ENCODE measurements at regions not wholly inside any gene's neighbourhood (a gene's known extent, or its start where the extent isn't known, plus 50 kb on each side); places are given as distances from the start of the nearest gene placed in this dataset.

DNA sequence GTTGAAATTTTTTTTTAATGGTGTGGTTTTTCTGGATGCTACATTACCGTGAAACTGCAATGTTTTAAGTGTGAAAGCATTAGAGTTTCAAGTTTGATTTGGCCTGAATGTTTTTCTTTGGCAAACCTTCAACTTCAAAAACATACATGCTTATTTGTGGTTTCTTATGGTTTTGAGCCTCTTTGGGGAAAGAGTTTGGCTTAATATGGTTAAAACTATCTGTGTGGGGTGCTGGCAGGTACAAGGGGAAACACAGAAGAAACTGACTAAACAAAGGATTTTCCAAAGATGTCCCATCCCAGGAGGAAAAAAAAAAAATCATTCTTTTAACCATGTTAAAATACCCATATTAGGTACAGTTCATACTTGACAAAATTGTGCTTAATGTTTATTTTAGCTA is 121.1 kb downstream of the HGF start:
- Histone ChIP-seq H3K36me3 (replicated peaks) (no peaks in the 10 kb centered on the region), H3K27me3 (ENCODE audit: low read depth) (no peaks in the 10 kb centered on the region), H3K4me1 (no peaks in the 10 kb centered on the region), H3K9me3 (no peaks in the 10 kb centered on the region; the same call in 1 of the 2 replicates), H3K4me3 (no peak overlapping the region)
- DNase-seq (ENCODE audit: low spot score in 2 of 2) = no peak
- in situ Hi-C loops (cut with MboI; ENCODE audit: low sequenced_read_pairs) = no loop called here

DNA sequence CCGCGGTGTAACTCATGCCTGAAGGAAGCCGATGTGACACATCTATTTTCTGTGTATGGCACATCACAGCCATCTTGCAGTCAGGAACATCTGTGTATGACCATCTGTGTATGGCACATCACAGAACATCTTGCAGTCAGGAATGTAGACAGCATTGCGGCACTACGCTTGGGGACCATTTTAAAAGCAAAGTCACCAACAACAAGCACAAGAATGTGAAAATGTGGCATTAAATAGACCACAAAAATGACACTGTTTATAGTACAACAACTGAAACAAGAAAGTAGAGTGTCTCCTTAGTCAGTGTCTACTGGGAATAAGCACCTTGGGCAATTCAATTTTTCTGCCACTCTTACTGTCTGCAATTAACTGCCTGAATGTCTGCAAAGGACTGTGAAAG is 124.4 kb downstream of the HGF start:
- no peaks in the 10 kb centered on the region; the same call in 1 of the 2 replicates for H3K9me3 ChIP-seq
- in situ Hi-C loops (cut with MboI; ENCODE audit: low sequenced_read_pairs) = no loop called here
- H3K27me3 ChIP-seq (ENCODE audit: low read depth) = no peaks in the 10 kb centered on the region
- no peak overlapping the region for H3K4me3 ChIP-seq
- H3K36me3 ChIP-seq (replicated peaks) = no peaks in the 10 kb centered on the region
- no peaks in the 10 kb centered on the region for H3K4me1 ChIP-seq
- DNase-seq (ENCODE audit: low spot score in 2 of 2) = no peak

DNA sequence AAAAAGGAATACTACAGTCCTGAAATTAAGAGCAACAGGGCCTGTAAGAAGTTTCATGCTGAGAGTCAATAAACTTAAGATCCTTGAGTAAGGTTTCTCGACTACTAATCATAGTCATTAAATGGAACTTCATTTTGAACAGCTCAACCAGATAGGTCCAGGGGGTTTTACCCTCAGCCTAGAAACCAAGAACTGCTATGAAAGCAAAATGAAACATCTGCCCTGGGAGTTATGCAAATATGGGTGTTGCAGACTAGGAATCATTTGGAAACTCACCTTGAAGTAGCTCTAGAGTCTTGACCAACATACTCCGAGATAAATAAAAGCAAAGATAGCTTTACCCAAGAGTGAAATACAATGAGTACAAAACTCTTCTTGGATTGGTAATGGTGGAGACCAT is 128.0 kb downstream of the HGF start:
- no peaks in the 10 kb centered on the region; the same call in 1 of the 2 replicates for H3K9me3 ChIP-seq

DNA sequence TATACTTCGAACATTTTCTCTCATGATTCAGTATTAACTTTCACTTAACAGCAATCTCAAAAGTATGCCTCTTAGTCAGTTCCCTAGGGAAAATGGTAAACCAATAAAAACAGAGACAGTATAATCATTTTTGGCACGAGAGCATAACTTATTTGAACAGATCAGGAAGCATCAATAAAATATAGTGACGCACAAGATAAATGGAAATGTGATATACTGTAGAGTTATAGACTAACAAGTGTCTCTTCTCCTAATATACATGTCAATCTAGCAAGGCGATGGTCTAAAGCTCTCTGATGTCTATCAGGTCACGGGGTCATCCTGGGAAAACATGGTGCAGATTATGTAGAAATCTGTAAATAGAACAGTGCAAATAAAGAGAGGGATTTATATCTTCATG is 131.6 kb downstream of the HGF start:
- no peak for DNase-seq (ENCODE audit: low spot score in 2 of 2)

More for the DNA sequence above, 128.0 kb downstream of the HGF start:
- H3K36me3 ChIP-seq (replicated peaks) = no peaks in the 10 kb centered on the region
- no peak for DNase-seq (ENCODE audit: low spot score in 2 of 2)
- H3K27me3 ChIP-seq (ENCODE audit: low read depth) = no peaks in the 10 kb centered on the region
- H3K4me3 ChIP-seq = no peak overlapping the region
- H3K4me1 ChIP-seq = no peaks in the 10 kb centered on the region
- in situ Hi-C loops (cut with MboI; ENCODE audit: low sequenced_read_pairs) = no loop called here

DNA sequence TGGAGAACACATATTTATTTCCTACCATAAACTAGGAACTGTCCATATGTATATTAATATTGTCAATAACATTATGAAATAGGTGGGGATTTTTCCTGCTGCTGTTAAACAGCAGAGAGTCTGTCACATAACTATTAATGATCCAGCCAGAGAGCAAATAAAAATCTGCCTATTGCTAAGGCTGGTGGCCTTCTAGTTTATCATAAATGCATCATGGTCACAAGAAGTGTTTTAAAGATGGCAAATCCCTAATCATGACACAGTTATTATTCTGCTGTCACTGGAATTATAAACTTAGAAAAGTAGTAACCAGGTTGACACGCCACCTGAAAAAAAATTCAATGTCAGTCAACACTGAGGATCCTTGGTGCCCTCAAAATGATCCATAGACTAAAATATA is 132.3 kb downstream of the HGF start:
- in situ Hi-C loops (cut with MboI; ENCODE audit: low sequenced_read_pairs) = no loop called here
- no peak overlapping the region for H3K4me3 ChIP-seq
- no peaks in the 10 kb centered on the region for H3K36me3 ChIP-seq (replicated peaks)
- no peaks in the 10 kb centered on the region for H3K27me3 ChIP-seq (ENCODE audit: low read depth)
- H3K4me1 ChIP-seq = no peaks in the 10 kb centered on the region
- no peak for DNase-seq (ENCODE audit: low spot score in 2 of 2)
- no peaks in the 10 kb centered on the region for H3K9me3 ChIP-seq

More for the DNA sequence above, 131.6 kb downstream of the HGF start:
- H3K27me3 ChIP-seq (ENCODE audit: low read depth) = no peaks in the 10 kb centered on the region
- in situ Hi-C loops (cut with MboI; ENCODE audit: low sequenced_read_pairs) = no loop called here
- H3K4me3 ChIP-seq = no peak overlapping the region
- H3K4me1 ChIP-seq = no peaks in the 10 kb centered on the region
- H3K9me3 ChIP-seq = no peaks in the 10 kb centered on the region
- no peaks in the 10 kb centered on the region for H3K36me3 ChIP-seq (replicated peaks)

DNA sequence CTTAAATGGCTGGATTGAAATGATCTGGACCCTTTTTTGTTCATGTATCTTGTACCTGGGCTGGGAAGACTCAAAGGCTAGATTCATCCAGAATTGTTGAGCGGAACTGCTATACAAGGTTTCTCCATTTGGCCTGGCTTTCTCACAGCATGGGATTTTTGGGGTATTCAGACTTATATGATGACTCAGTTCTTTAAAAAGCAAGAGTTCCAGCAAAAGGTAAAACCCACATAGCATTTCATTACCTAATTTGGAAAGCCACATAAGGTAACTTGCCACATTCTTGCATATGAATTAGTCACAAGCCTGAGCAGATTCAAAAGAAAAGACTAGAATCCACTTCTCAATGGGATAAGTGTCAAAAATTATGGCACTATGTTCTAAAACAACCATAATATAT is 137.4 kb downstream of the HGF start:
- Histone ChIP-seq H3K4me3 (no peak overlapping the region), H3K9me3 (no peaks in the 10 kb centered on the region), H3K36me3 (replicated peaks) (no peaks in the 10 kb centered on the region), H3K4me1 (no peaks in the 10 kb centered on the region), H3K27me3 (ENCODE audit: low read depth) (no peaks in the 10 kb centered on the region)
- DNase-seq (ENCODE audit: low spot score in 2 of 2) = no peak
- in situ Hi-C loops (cut with MboI; ENCODE audit: low sequenced_read_pairs) = no loop called here

DNA sequence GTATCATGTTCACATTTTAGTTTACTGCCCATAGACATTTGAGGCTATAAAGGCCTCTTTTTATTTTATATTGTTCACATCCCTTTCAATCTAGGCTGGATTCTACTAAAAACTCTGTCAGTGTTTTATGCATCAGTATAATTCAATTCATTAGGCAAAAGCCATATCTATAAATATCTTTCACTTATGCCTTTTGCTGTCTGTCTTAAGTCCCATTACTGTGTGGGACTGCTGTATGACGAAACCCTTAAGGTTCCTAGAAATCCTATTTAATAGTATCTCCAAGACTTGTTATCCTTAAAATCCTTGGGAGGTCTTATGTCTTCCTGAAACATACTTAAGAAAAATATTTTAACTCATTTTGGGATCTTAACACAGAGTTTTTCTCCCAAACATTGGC is 139.2 kb downstream of the HGF start:
- H3K36me3 ChIP-seq (replicated peaks) = no peaks in the 10 kb centered on the region
- DNase-seq (ENCODE audit: low spot score in 2 of 2) = no peak
- H3K9me3 ChIP-seq = no peaks in the 10 kb centered on the region
- in situ Hi-C loops (cut with MboI; ENCODE audit: low sequenced_read_pairs) = no loop called here
- no peaks in the 10 kb centered on the region for H3K27me3 ChIP-seq (ENCODE audit: low read depth)
- H3K4me3 ChIP-seq = no peak overlapping the region
- no peaks in the 10 kb centered on the region for H3K4me1 ChIP-seq

DNA sequence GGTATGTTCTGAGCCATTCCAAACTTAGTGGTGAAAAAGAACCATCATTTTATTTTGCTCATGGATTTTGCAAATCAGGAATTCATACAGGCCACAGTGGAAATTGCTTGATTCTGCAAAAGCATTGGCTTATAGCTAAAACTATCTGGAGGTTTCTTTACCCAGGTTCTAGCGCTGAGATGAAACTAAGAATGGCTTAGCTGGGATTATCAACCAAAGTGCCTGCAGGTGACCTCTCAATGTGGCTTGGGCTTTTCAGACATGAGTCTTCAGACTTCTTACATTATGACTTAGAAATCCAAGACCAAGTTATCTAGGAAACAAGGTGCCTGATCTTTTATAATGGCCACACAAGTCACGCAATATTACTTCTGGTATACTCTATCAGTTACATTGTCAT is 140.1 kb downstream of the HGF start:
- Histone ChIP-seq H3K36me3 (replicated peaks) (no peaks in the 10 kb centered on the region), H3K4me1 (no peaks in the 10 kb centered on the region), H3K4me3 (no peak overlapping the region), H3K9me3 (no peaks in the 10 kb centered on the region), H3K27me3 (ENCODE audit: low read depth) (no peaks in the 10 kb centered on the region)
- in situ Hi-C loops (cut with MboI; ENCODE audit: low sequenced_read_pairs) = no loop called here
- DNase-seq (ENCODE audit: low spot score in 2 of 2) = no peak

DNA sequence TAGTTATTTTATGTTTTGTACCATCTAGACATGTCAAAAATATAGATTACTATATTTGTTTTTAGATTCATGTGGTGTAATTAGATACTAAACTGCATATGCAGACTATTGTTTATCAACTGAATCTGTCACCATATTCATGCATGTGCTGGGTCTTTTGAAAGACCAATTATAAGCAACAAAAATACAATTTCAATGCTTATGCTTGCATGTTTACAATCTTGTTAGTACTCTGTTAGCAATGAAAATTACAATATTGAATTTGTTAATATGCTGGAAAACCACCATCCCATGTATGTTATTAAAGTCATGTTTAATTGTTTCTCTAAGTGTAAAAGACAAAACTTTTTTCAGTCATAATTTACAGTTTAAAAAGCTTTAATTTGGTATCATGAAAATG is 140.9 kb downstream of the HGF start:
- Histone ChIP-seq H3K27me3 (ENCODE audit: low read depth) (no peaks in the 10 kb centered on the region), H3K36me3 (replicated peaks) (no peaks in the 10 kb centered on the region), H3K4me3 (no peak overlapping the region), H3K9me3 (no peaks in the 10 kb centered on the region), H3K4me1 (no peaks in the 10 kb centered on the region)
- no peak for DNase-seq (ENCODE audit: low spot score in 2 of 2)
- in situ Hi-C loops (cut with MboI; ENCODE audit: low sequenced_read_pairs) = no loop called here

DNA sequence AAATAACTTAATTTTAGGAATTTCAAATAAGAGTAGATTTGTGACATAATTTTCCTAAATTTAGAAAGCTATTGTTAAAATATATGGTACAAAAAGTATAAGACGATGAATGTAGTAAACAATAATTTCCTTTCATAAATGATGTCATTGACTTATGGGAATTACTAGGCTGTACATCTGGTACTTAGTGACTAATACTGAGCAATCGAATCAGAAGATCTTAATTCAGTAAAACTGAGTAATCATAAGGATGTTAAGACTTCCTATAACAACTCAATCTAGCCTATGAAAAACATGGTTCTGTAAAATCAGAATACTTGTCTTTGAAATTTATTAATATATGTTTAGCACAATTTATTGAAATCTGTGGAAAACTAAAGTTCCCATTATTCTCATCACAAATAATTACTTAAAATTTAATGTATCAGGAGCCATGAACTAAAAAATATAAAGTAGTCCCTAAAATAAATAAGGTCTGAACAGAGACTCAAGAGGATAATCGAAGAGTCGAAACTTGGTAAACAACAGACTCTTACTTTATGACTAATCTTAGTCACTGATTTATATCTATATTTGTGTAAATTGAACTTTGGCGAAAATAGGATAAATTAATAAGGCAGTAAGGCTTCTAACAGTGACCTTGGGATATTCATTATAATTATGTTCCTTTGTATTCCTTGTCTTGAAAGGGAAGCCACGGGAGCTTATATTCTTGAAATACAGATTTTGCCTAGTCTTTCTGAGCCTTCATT is 142.1 kb downstream of the HGF start:
- no peaks in the 10 kb centered on the region for H3K9me3 ChIP-seq
- no peaks in the 10 kb centered on the region for H3K36me3 ChIP-seq (replicated peaks)
- H3K4me1 ChIP-seq = no peaks in the 10 kb centered on the region
- no peaks in the 10 kb centered on the region for H3K27me3 ChIP-seq (ENCODE audit: low read depth)
- no peak overlapping the region for H3K4me3 ChIP-seq
- no peak for DNase-seq (ENCODE audit: low spot score in 2 of 2)
- in situ Hi-C loops (cut with MboI; ENCODE audit: low sequenced_read_pairs) = no loop called here

DNA sequence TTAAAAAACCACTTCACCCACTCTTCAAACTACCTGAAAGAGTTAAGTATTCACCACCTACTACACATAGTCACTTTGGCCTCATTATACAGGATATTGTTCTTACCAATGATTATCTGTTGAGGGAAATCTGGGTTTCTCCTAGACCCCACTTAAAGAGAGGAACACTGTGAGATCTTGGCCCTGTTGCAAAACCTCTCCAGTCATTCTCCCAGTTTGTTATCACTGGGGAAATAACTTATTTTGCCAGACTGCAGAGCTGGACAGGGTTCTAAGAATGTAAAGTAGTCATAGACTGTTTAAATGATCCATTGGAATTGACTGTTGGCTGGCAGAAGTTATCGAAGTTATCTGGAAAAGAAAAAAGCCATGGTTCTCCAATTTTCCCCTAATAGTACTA is 143.8 kb downstream of the HGF start:
- no peaks in the 10 kb centered on the region for H3K27me3 ChIP-seq (ENCODE audit: low read depth)
- H3K36me3 ChIP-seq (replicated peaks) = no peaks in the 10 kb centered on the region
- no peaks in the 10 kb centered on the region for H3K9me3 ChIP-seq
- in situ Hi-C loops (cut with MboI; ENCODE audit: low sequenced_read_pairs) = no loop called here
- H3K4me1 ChIP-seq = no peaks in the 10 kb centered on the region
- no peak overlapping the region for H3K4me3 ChIP-seq
- DNase-seq (ENCODE audit: low spot score in 2 of 2) = no peak

DNA sequence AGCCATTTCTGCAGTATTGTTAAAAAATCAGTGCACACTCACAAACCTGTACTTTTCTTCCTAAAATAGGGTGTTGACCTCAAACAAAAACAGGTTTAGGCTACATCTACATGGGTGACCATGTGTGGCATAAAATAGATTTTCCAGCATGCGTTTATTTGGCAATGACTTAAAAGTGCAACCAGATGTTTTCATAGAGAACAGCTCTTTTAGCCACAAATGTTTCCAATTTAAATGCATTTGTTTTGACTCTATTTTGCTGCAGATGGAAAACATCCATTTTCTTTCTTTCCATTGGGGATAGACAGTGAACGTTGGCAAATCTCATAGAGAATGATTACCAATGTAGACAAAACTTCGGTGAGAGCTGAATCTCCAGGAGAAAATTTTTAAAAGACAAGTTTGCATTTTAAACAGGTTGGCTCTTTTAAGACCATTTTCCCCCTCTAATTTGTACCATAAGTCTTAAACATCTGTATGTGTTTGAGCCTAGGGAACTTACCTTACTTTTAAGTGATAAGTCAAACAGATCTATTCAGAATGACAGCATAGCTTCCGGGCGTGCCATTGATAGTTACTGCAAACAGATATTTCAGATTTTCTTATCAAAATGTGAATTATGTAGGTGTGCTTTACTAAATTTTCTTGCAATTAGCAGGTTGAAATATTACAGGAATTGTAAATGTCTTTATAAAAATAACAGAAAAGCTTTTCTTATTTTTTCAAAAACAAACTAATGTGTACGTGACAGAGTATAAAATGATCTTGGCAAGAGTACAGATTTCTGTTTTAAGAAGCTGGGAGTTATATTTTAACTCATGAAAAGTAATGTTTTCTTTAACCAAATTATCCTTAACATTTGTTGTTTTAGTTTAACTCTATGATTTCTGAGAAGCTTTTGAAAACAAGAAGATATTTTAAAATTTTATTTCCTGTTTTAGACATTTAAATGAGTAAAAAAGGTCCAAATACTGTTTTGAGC is 144.9 kb downstream of the HGF start:
- Histone ChIP-seq H3K4me1 (peaks cover 8% of the 10 kb centered on the region), H3K27me3 (ENCODE audit: low read depth) (no peaks in the 10 kb centered on the region), H3K4me3 (no peak overlapping the region), H3K36me3 (replicated peaks) (no peaks in the 10 kb centered on the region), H3K9me3 (no peaks in the 10 kb centered on the region)
- in situ Hi-C loops (cut with MboI; ENCODE audit: low sequenced_read_pairs) = no loop called here
- no peak for DNase-seq (ENCODE audit: low spot score in 2 of 2)

DNA sequence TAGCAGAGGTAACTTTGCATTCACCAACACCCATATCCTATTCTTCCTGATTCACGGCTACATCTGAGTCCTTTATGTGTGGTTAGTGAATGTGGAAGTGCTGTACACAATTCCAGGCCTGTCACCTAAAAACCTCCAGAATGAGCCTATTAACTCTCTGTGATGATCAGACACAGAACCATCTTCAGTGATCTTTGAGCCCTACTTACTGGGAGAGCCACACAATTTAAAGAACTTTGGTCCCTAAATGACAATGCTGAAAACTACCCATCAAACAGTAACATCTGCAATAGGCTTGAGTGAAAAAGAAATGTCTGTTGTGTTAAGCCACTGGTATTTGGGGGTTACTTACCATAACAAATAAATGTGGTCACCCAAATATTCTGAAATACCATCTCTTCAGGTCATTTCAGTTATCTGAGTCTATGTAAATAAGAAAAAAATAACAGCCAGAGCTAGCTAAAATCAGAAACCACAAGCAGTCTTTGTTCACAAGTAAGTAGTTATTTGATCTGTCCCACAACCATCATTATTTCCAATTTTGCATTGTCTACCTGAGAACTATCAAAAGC is 145.7 kb downstream of the HGF start:
- Histone ChIP-seq H3K4me1 (peaks cover 11% of the 10 kb centered on the region), H3K4me3 (no peak overlapping the region), H3K27me3 (ENCODE audit: low read depth) (no peaks in the 10 kb centered on the region), H3K36me3 (replicated peaks) (no peaks in the 10 kb centered on the region), H3K9me3 (no peaks in the 10 kb centered on the region)
- DNase-seq (ENCODE audit: low spot score in 2 of 2) = no peak
- in situ Hi-C loops (cut with MboI; ENCODE audit: low sequenced_read_pairs) = no loop called here

Measured in HAP-1 (cell line).